CD14-positive monocyte (primary cell): ENCODE measurements at regions not wholly inside any gene's neighbourhood (a gene's known extent, or its start where the extent isn't known, plus 50 kb on each side); places are given as distances from the start of the nearest gene placed in this dataset.

ENCODE experiments used
- DNase-seq, 3 donors: peaks; one replicate each; pipeline ENCODE4 v3.0.0-alpha.2; 2011 to 2022
- H2AFZ ChIP-seq: 2 replicates; pipeline ENCODE4 v1.6.0; 2012; ENCODE audit warnings: mild to moderate bottlenecking, low read depth, low read length, inconsistent platforms; ENCODE audit not compliant: insufficient read depth, poor library complexity, severe bottlenecking
- H3K27ac ChIP-seq, 2 donors: 1 replicate in 1 of 2; 2 replicates in 1 of 2; pipeline ENCODE4 v1.5.1; 2012 to 2013; ENCODE audit warnings: low read length in 2 of 2, control low read depth in 1 of 2, inconsistent platforms in 1 of 2, low read depth in 1 of 2, mild to moderate bottlenecking in 1 of 2
- H3K27me3 ChIP-seq, 2 donors: one replicate each; pipeline versions ENCODE4 v1.6.0 to v1.6.1; 2011 to 2013; ENCODE audit warnings: low read length in 2 of 2; ENCODE audit not compliant: control insufficient read depth in 2 of 2, insufficient read depth in 2 of 2
- H3K36me3 ChIP-seq, 2 donors: replicated peaks in 1 of 2; 1 replicate in 1 of 2; 2 replicates in 1 of 2; pipeline versions ENCODE4 v1.5.1 to v1.6.1; 2012 to 2013; ENCODE audit warnings: low read length in 2 of 2, control low read depth in 1 of 2, inconsistent platforms in 1 of 2, mild to moderate bottlenecking in 1 of 2; ENCODE audit not compliant: insufficient read depth in 2 of 2, control insufficient read depth in 1 of 2
- H3K4me1 ChIP-seq, 2 donors: 1 replicate in 1 of 2; 2 replicates in 1 of 2; pipeline versions ENCODE4 v1.5.1 to v1.6.1; 2012 to 2013; ENCODE audit warnings: low read length in 2 of 2, control low read depth in 1 of 2, inconsistent platforms in 1 of 2, mild to moderate bottlenecking in 1 of 2, moderate library complexity in 1 of 2; ENCODE audit not compliant: insufficient read depth in 2 of 2, control insufficient read depth in 1 of 2
- H3K4me2 ChIP-seq: replicated peaks from 2 replicates; pipeline ENCODE3; 2012; ENCODE audit warnings: low read length, moderate library complexity, mild to moderate bottlenecking; ENCODE audit not compliant: poor library complexity, severe bottlenecking; ENCODE audit errors: extremely low read depth
- H3K4me3 ChIP-seq, 3 experiments: fragments of 200-600 bp in 1 of 3; sonication (generic) in 1 of 3; replicated peaks in 1 of 3; 1 replicate in 2 of 3; 2 replicates in 1 of 3; pipeline ENCODE4 v1.5.1; 2011 to 2013; ENCODE audit warnings: low read length in 3 of 3, mild to moderate bottlenecking in 3 of 3, control low read depth in 2 of 3, low read depth in 2 of 3, inconsistent platforms in 1 of 3, moderate library complexity in 1 of 3
- H3K79me2 ChIP-seq: 2 replicates; pipeline ENCODE4 v1.6.0; 2012; ENCODE audit warnings: mild to moderate bottlenecking, control low read depth, inconsistent platforms, low read length, moderate library complexity; ENCODE audit not compliant: insufficient read depth
- H3K9ac ChIP-seq: 2 replicates; pipeline ENCODE4 v1.6.0; 2017; ENCODE audit warnings: low read length, mild to moderate bottlenecking; ENCODE audit not compliant: insufficient read depth, poor library complexity, severe bottlenecking
- H3K9me3 ChIP-seq, 2 donors: replicated peaks in 1 of 2; 1 replicate in 1 of 2; 2 replicates in 1 of 2; pipeline versions ENCODE4 v1.5.1 to v1.6.1; 2012 to 2013; ENCODE audit warnings: low read length in 2 of 2, control low read depth in 1 of 2; ENCODE audit not compliant: control insufficient read depth in 1 of 2, insufficient read depth in 1 of 2
- H4K20me1 ChIP-seq: 2 replicates; pipeline ENCODE4 v1.6.0; 2012; ENCODE audit warnings: mild to moderate bottlenecking, low read length, control low read depth, moderate library complexity; ENCODE audit not compliant: insufficient read depth
- H3K27ac Mint-ChIP-seq, 7 donors: one replicate each; pipeline ENCODE4 v1.8.0; 2020; ENCODE audit warnings: mild to moderate bottlenecking in 7 of 7, mixed read lengths in 7 of 7, moderate library complexity in 6 of 7, inconsistent platforms in 2 of 7
- H3K27me3 Mint-ChIP-seq, 3 donors: one replicate each; pipeline ENCODE4 v1.8.0; 2021 to 2022; ENCODE audit warnings: low read depth in 3 of 3, mild to moderate bottlenecking in 3 of 3, mixed read lengths in 3 of 3, moderate library complexity in 3 of 3, inconsistent platforms in 1 of 3
- H3K36me3 Mint-ChIP-seq, 2 donors: one replicate each; pipeline ENCODE4 v1.8.0; 2020; ENCODE audit warnings: mixed read lengths in 2 of 2, inconsistent platforms in 1 of 2, mild to moderate bottlenecking in 1 of 2
- H3K4me1 Mint-ChIP-seq: one replicate; pipeline ENCODE4 v1.8.0; 2020; ENCODE audit warnings: mild to moderate bottlenecking, mixed read lengths
- H3K4me3 Mint-ChIP-seq, 2 donors: one replicate each; pipeline ENCODE4 v1.8.0; 2020; ENCODE audit warnings: mild to moderate bottlenecking in 2 of 2, mixed read lengths in 2 of 2, moderate library complexity in 1 of 2
- H3K9me3 Mint-ChIP-seq, 7 donors: one replicate each; pipeline ENCODE4 v1.8.0; 2020 to 2022; ENCODE audit warnings: mixed read lengths in 7 of 7, mild to moderate bottlenecking in 6 of 7, moderate library complexity in 6 of 7, inconsistent platforms in 2 of 7
- CTCF ChIP-seq: fragments of 200-600 bp; IDR thresholded peaks from one replicate; pipeline ENCODE4 v1.8.0; 2022; ENCODE audit warnings: antibody characterized with exemption, mild to moderate bottlenecking
- WGBS: methylation state at CpG from one replicate; pipeline ENCODE4 v1.1.5; 2013; ENCODE audit warnings: missing lambda C conversion rate; ENCODE audit not compliant: insufficient coverage; 5-methylcytosine and 5-hydroxymethylcytosine counted together
- intact Hi-C, 2 donors: fragments of 100-400 bp; cut with micrococcal nuclease; formaldehyde crosslinking; loops; one replicate each; pipeline versions ENCODE4 v1.15.0 to v1.15.1; 2023

GRCh38 chr1:31510853-31511789, 65.2 kb upstream of the TINAGL1 start:
- H3K9ac ChIP-seq, result no peak overlapping the region
- no peak overlapping the region for H3K4me3 Mint-ChIP-seq

More at GRCh38 chr1:31510853-31511789, 65.2 kb upstream of the TINAGL1 start:
- H3K4me2 ChIP-seq, result no peak overlapping the region
- H4K20me1 ChIP-seq, result no peaks in the 10 kb centered on the region
- intact Hi-C loops, result no loop called here
- H3K4me1 Mint-ChIP-seq, result peaks cover 26% of the 10 kb centered on the region
- peaks cover 7 to 12% (median 9%) of the 10 kb centered on the region in 3 donors for H3K27me3 Mint-ChIP-seq
- H3K4me3 ChIP-seq, result no peak overlapping the region
- H3K27ac Mint-ChIP-seq, result peak overlapping the region in 2 of 7 donors; percentile 31 to 47
- H3K9me3 ChIP-seq, result peaks cover 0 to 14% of the 10 kb centered on the region in 2 donors
- TF ChIP-seq CTCF, result no peak
- H3K27me3 ChIP-seq, result no peaks in the 10 kb centered on the region
- peaks cover 2 to 17% (median 12%) of the 10 kb centered on the region in 7 donors for H3K9me3 Mint-ChIP-seq
- no peak overlapping the region for H2AFZ ChIP-seq
- H3K4me1 ChIP-seq, result peaks cover 3% of the 10 kb centered on the region in 2 donors
- no peaks in the 10 kb centered on the region for H3K36me3 ChIP-seq
- H3K27ac ChIP-seq, result no peak overlapping the region
- WGBS, result 95% methylated on average over 6 of the region's 8 CpGs
- H3K36me3 Mint-ChIP-seq, result peaks cover 0 to 2% of the 10 kb centered on the region in 2 donors
- no peaks in the 10 kb centered on the region for H3K79me2 ChIP-seq
- no peak for DNase-seq
